ENCODE measurements at regions not wholly inside any gene's neighbourhood (a gene's known extent, or its start where the extent isn't known, plus 50 kb on each side); places are given as distances from the start of the nearest gene placed in this dataset.

DNA sequence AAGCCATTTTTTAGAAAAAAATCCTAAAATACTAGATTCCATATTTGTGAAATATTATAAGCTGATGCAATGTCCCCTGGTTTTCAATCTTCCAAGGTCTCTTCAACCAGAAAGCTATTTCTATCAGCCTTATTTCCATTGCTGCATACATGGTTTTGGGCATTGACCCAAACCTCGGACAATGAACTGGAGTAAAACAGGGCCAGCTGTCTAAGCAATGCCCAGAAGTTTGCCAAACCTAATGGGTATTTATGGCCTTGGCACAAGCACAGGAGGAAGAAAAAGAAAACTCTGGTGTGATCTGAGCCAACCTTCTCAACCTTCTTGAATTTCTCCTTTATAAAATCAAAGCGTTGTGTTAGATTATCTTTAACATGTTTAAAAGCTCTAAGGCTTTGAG, 402.3 kb downstream of the DNAJB9 start:
- Histone ChIP-seq H3K27me3 (ENCODE audit: insufficient read depth, insufficient read length) (no peaks in the 10 kb centered on the region), H3K9ac (ENCODE audit: insufficient read length, low read depth) (no peak overlapping the region), H3K9me3 (ENCODE audit: insufficient read depth, low read length) (no peaks in the 10 kb centered on the region), H3K36me3 (ENCODE audit: insufficient read depth, insufficient read length, low read length) (no peaks in the 10 kb centered on the region), H3K4me1 (ENCODE audit: insufficient read depth, insufficient read length) (no peaks in the 10 kb centered on the region), H3K4me3 (ENCODE audit: insufficient read length, low read depth) (no peak overlapping the region)
- no peak for TF ChIP-seq SUZ12 (IDR thresholded peaks at IDR 0.05; ENCODE audit: extremely low read depth, insufficient read depth, insufficient read length)
- no peak for TF ChIP-seq YY1 (IDR thresholded peaks at IDR 0.05; ENCODE audit: insufficient read depth, insufficient read length)
- TF ChIP-seq ZNF274 (IDR thresholded peaks at IDR 0.05; ENCODE audit: low read depth, low read length), result no peak
- DNase-seq (ENCODE audit: low read depth, low spot score), result no peak

- Histone ChIP-seq H3K9me3 (ENCODE audit: insufficient read depth, low read length) (no peaks in the 10 kb centered on the region), H3K4me3 (ENCODE audit: insufficient read length, low read depth) (no peak overlapping the region), H3K36me3 (ENCODE audit: insufficient read depth, insufficient read length, low read length) (no peaks in the 10 kb centered on the region), H3K4me1 (ENCODE audit: insufficient read depth, insufficient read length) (no peaks in the 10 kb centered on the region), H3K27me3 (ENCODE audit: insufficient read depth, insufficient read length) (no peaks in the 10 kb centered on the region), H3K9ac (ENCODE audit: insufficient read length, low read depth) (no peak overlapping the region)
- peak; percentile 30 for DNase-seq (ENCODE audit: low read depth, low spot score)
- TF ChIP-seq ZNF274 (IDR thresholded peaks at IDR 0.05; ENCODE audit: low read depth, low read length) (no peak), SUZ12 (IDR thresholded peaks at IDR 0.05; ENCODE audit: extremely low read depth, insufficient read depth, insufficient read length) (no peak), YY1 (IDR thresholded peaks at IDR 0.05; ENCODE audit: insufficient read depth, insufficient read length) (no peak)
These were observed 403.4 kb downstream of the DNAJB9 start for GRCh38 chr7:108973075-108973474.

DNA sequence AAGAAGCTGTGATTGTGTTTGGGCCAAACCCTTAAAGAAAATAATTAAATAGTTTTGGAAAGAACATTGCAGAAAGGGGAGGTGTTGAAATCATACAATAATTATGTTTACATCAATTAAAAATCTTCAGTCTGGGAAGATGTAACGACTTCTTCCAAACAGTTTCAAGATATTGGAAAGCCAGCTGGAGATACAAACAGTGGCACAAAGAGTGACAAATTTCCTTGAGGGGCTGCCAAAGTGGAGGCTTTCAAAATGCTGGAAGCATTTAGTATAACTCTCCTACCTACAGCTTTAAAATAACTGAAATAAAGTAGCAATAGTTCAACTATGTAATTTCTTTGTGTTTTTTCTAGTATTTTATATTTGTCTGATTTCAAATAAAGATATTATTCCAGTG, 405.0 kb downstream of the DNAJB9 start:
- DNase-seq (ENCODE audit: low read depth, low spot score), result no peak
- no peak overlapping the region for H3K9ac ChIP-seq (ENCODE audit: insufficient read length, low read depth)
- H3K27me3 ChIP-seq (ENCODE audit: insufficient read depth, insufficient read length), result no peaks in the 10 kb centered on the region
- H3K4me1 ChIP-seq (ENCODE audit: insufficient read depth, insufficient read length), result no peaks in the 10 kb centered on the region
- H3K9me3 ChIP-seq (ENCODE audit: insufficient read depth, low read length), result no peaks in the 10 kb centered on the region
- H3K4me3 ChIP-seq (ENCODE audit: insufficient read length, low read depth), result no peak overlapping the region
- no peaks in the 10 kb centered on the region for H3K36me3 ChIP-seq (ENCODE audit: insufficient read depth, insufficient read length, low read length)
- no peak for TF ChIP-seq ZNF274 (IDR thresholded peaks at IDR 0.05; ENCODE audit: low read depth, low read length)
- no peak for TF ChIP-seq YY1 (IDR thresholded peaks at IDR 0.05; ENCODE audit: insufficient read depth, insufficient read length)
- no peak for TF ChIP-seq SUZ12 (IDR thresholded peaks at IDR 0.05; ENCODE audit: extremely low read depth, insufficient read depth, insufficient read length)

- Histone ChIP-seq H3K36me3 (ENCODE audit: insufficient read depth, insufficient read length, low read length) (no peaks in the 10 kb centered on the region), H3K9me3 (ENCODE audit: insufficient read depth, low read length) (no peaks in the 10 kb centered on the region), H3K4me1 (ENCODE audit: insufficient read depth, insufficient read length) (no peaks in the 10 kb centered on the region), H3K4me3 (ENCODE audit: insufficient read length, low read depth) (no peak overlapping the region), H3K27me3 (ENCODE audit: insufficient read depth, insufficient read length) (no peaks in the 10 kb centered on the region), H3K9ac (ENCODE audit: insufficient read length, low read depth) (no peak overlapping the region)
- TF ChIP-seq ZNF274 (IDR thresholded peaks at IDR 0.05; ENCODE audit: low read depth, low read length), result no peak
- no peak for TF ChIP-seq YY1 (IDR thresholded peaks at IDR 0.05; ENCODE audit: insufficient read depth, insufficient read length)
- no peak for TF ChIP-seq SUZ12 (IDR thresholded peaks at IDR 0.05; ENCODE audit: extremely low read depth, insufficient read depth, insufficient read length)
- DNase-seq (ENCODE audit: low read depth, low spot score), result no peak
These were observed 415.4 kb downstream of the DNAJB9 start for GRCh38 chr7:108985037-108985436.

GRCh38 chr7:108989319-108989718, 419.6 kb downstream of the DNAJB9 start:
- no peaks in the 10 kb centered on the region for H3K9me3 ChIP-seq (ENCODE audit: insufficient read depth, low read length)
- TF ChIP-seq SUZ12 (IDR thresholded peaks at IDR 0.05; ENCODE audit: extremely low read depth, insufficient read depth, insufficient read length) (no peak), ZNF274 (IDR thresholded peaks at IDR 0.05; ENCODE audit: low read depth, low read length) (no peak), YY1 (IDR thresholded peaks at IDR 0.05; ENCODE audit: insufficient read depth, insufficient read length) (no peak)
- H3K27me3 ChIP-seq (ENCODE audit: insufficient read depth, insufficient read length), result no peaks in the 10 kb centered on the region
- H3K9ac ChIP-seq (ENCODE audit: insufficient read length, low read depth), result no peak overlapping the region
- DNase-seq (ENCODE audit: low read depth, low spot score), result no peak
- H3K4me1 ChIP-seq (ENCODE audit: insufficient read depth, insufficient read length), result no peaks in the 10 kb centered on the region
- H3K4me3 ChIP-seq (ENCODE audit: insufficient read length, low read depth), result no peak overlapping the region
- no peaks in the 10 kb centered on the region for H3K36me3 ChIP-seq (ENCODE audit: insufficient read depth, insufficient read length, low read length)

DNA sequence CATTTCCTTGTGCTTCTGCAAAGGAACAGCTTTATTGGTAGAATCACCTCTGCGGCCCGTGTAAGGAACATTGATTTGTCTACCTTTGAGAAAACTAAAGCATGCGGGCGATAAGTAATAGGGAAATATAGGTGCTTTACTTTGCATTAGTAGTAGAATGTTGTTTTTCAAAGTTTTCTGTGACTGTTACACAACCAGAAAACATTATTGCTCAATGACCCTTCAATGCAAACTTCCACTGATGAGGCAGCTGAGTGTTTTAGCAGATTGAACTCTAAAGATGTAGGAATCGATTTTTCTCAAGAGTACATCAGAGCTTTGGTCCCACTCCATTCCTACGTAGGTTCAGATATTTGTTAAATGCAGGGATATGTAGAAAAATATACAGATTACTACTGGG, 427.8 kb downstream of the DNAJB9 start:
- no peaks in the 10 kb centered on the region for H3K4me1 ChIP-seq (ENCODE audit: insufficient read depth, insufficient read length)
- no peaks in the 10 kb centered on the region for H3K9me3 ChIP-seq (ENCODE audit: insufficient read depth, low read length)
- no peak overlapping the region for H3K4me3 ChIP-seq (ENCODE audit: insufficient read length, low read depth)
- H3K9ac ChIP-seq (ENCODE audit: insufficient read length, low read depth), result no peak overlapping the region
- H3K36me3 ChIP-seq (ENCODE audit: insufficient read depth, insufficient read length, low read length), result no peaks in the 10 kb centered on the region
- no peak for TF ChIP-seq ZNF274 (IDR thresholded peaks at IDR 0.05; ENCODE audit: low read depth, low read length)
- TF ChIP-seq SUZ12 (IDR thresholded peaks at IDR 0.05; ENCODE audit: extremely low read depth, insufficient read depth, insufficient read length), result no peak
- TF ChIP-seq YY1 (IDR thresholded peaks at IDR 0.05; ENCODE audit: insufficient read depth, insufficient read length), result no peak
- no peak for DNase-seq (ENCODE audit: low read depth, low spot score)
- no peaks in the 10 kb centered on the region for H3K27me3 ChIP-seq (ENCODE audit: insufficient read depth, insufficient read length)

DNA sequence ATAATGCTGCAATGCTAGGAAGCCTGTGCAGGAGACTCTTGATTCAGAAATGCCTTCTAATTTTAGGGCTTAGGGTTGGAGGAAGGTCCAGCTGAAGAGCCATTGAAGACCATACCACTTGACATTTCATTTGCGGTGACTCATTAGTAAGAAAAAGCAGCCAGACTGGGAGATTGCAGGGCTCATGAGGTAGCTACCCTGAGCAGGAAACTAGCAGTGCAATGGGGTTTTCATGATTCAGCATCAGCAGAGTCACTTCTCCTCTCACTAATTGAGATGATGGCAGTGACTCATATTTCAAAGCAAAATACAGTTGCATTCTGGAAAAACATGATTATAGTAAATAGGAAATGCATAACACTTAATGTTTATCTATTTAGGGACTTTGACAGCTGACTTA, 434.1 kb downstream of the DNAJB9 start:
- no peaks in the 10 kb centered on the region for H3K27me3 ChIP-seq (ENCODE audit: insufficient read depth, insufficient read length)
- no peaks in the 10 kb centered on the region for H3K4me1 ChIP-seq (ENCODE audit: insufficient read depth, insufficient read length)
- H3K36me3 ChIP-seq (ENCODE audit: insufficient read depth, insufficient read length, low read length), result no peaks in the 10 kb centered on the region
- no peak for DNase-seq (ENCODE audit: low read depth, low spot score)
- no peaks in the 10 kb centered on the region for H3K9me3 ChIP-seq (ENCODE audit: insufficient read depth, low read length)
- no peak overlapping the region for H3K9ac ChIP-seq (ENCODE audit: insufficient read length, low read depth)
- H3K4me3 ChIP-seq (ENCODE audit: insufficient read length, low read depth), result no peak overlapping the region
- TF ChIP-seq SUZ12 (IDR thresholded peaks at IDR 0.05; ENCODE audit: extremely low read depth, insufficient read depth, insufficient read length), result no peak
- TF ChIP-seq ZNF274 (IDR thresholded peaks at IDR 0.05; ENCODE audit: low read depth, low read length), result no peak
- no peak for TF ChIP-seq YY1 (IDR thresholded peaks at IDR 0.05; ENCODE audit: insufficient read depth, insufficient read length)

DNA sequence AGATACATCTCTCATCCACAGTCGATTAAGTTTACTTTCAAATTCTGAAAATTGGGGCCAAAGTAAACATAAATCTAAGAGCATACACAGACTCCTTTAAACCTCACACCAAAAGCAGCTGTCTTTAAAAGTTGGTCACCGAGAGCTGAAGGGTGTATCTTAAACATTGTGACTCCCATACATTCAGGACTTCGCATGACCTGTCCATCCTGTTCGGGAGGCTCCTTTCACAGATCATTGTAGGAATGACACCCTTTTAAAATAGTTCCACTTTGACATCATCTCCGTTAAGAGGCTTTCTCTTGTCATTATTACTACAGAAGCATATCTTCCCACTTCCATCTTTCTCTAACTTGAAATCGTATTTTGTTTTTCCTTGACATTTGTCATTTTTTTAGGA, 440.0 kb downstream of the DNAJB9 start:
- H3K4me3 ChIP-seq (ENCODE audit: insufficient read length, low read depth), result no peak overlapping the region
- no peak for DNase-seq (ENCODE audit: low read depth, low spot score)
- H3K27me3 ChIP-seq (ENCODE audit: insufficient read depth, insufficient read length), result no peaks in the 10 kb centered on the region

More for the DNA sequence above, 440.0 kb downstream of the DNAJB9 start:
- Histone ChIP-seq H3K9me3 (ENCODE audit: insufficient read depth, low read length) (no peaks in the 10 kb centered on the region), H3K4me1 (ENCODE audit: insufficient read depth, insufficient read length) (no peaks in the 10 kb centered on the region), H3K36me3 (ENCODE audit: insufficient read depth, insufficient read length, low read length) (no peaks in the 10 kb centered on the region), H3K9ac (ENCODE audit: insufficient read length, low read depth) (no peak overlapping the region)
- TF ChIP-seq YY1 (IDR thresholded peaks at IDR 0.05; ENCODE audit: insufficient read depth, insufficient read length), result no peak
- TF ChIP-seq ZNF274 (IDR thresholded peaks at IDR 0.05; ENCODE audit: low read depth, low read length), result no peak
- TF ChIP-seq SUZ12 (IDR thresholded peaks at IDR 0.05; ENCODE audit: extremely low read depth, insufficient read depth, insufficient read length), result no peak
